Fibroblast of lung (primary cell): ENCODE measurements at regions not wholly inside any gene's neighbourhood (a gene's known extent, or its start where the extent isn't known, plus 50 kb on each side); places are given as distances from the start of the nearest gene placed in this dataset.

Experiments
- DNase-seq, 2 donors: peaks; one replicate each; pipeline versions ENCODE4 v3.0.0 to v3.0.0-alpha.2; 2010; ENCODE audit warnings: low read depth in 2 of 2
- H2AFZ ChIP-seq: 2 replicates; pipeline ENCODE4 v1.5.1; 2012; ENCODE audit warnings: low read length, control low read depth, inconsistent platforms
- H3K27ac ChIP-seq: 2 replicates; pipeline ENCODE4 v1.5.1; 2011; ENCODE audit warnings: low read length, control low read depth; ENCODE audit not compliant: insufficient read depth
- H3K27me3 ChIP-seq: 2 replicates; pipeline ENCODE4 v1.5.1; 2011; ENCODE audit warnings: mild to moderate bottlenecking, low read length; ENCODE audit not compliant: control insufficient read depth, insufficient read depth
- H3K36me3 ChIP-seq: 2 replicates; pipeline ENCODE4 v1.5.1; 2011; ENCODE audit warnings: low read length; ENCODE audit not compliant: control insufficient read depth, insufficient read depth
- H3K4me1 ChIP-seq: 2 replicates; pipeline ENCODE4 v1.5.1; 2011; ENCODE audit warnings: low read length; ENCODE audit not compliant: control insufficient read depth, insufficient read depth; ENCODE audit errors: extremely low read depth
- H3K4me2 ChIP-seq: 2 replicates; pipeline ENCODE4 v1.5.1; 2011; ENCODE audit warnings: low read length, control low read depth; ENCODE audit not compliant: insufficient read depth; ENCODE audit errors: extremely low read depth
- H3K4me3 ChIP-seq, 4 experiments: fragments of 200-600 bp in 1 of 4; sonication (generic) in 1 of 4; replicated peaks in 1 of 4; 2 replicates each; pipeline ENCODE4 v1.5.1; 2011 to 2016; ENCODE audit warnings: low read length in 4 of 4, low read depth in 3 of 4, mild to moderate bottlenecking in 3 of 4, control low read depth in 2 of 4, inconsistent platforms in 1 of 4, mixed read lengths in 1 of 4; ENCODE audit not compliant: insufficient read depth in 1 of 4; ENCODE audit errors: control extremely low read depth in 1 of 4
- H3K79me2 ChIP-seq: 2 replicates; pipeline ENCODE4 v1.5.1; 2012; ENCODE audit warnings: mild to moderate bottlenecking, low read length, inconsistent platforms; ENCODE audit not compliant: control insufficient read depth, insufficient read depth
- H3K9ac ChIP-seq: 2 replicates; pipeline ENCODE4 v1.5.1; 2011; ENCODE audit warnings: mild to moderate bottlenecking, low read length, control low read depth; ENCODE audit not compliant: insufficient read depth
- H3K9me3 ChIP-seq: 2 replicates; pipeline ENCODE4 v1.5.1; 2012; ENCODE audit warnings: low read depth, low read length; ENCODE audit not compliant: control insufficient read depth, insufficient read depth
- H4K20me1 ChIP-seq: 2 replicates; pipeline ENCODE4 v1.5.1; 2011; ENCODE audit warnings: low read length; ENCODE audit not compliant: control insufficient read depth, insufficient read depth; ENCODE audit errors: extremely low read depth
- CTCF ChIP-seq, 2 donors: IDR thresholded peaks in 1 of 2; conservative IDR thresholded peaks in 1 of 2; 1 replicate in 1 of 2; 2 replicates in 1 of 2; pipeline ENCODE4 v1.5.1; 2011 to 2012; ENCODE audit warnings: low read length in 2 of 2, control low read depth in 1 of 2, inconsistent platforms in 1 of 2, low read depth in 1 of 2, mild to moderate bottlenecking in 1 of 2
- EZH2 ChIP-seq: IDR thresholded peaks from 2 replicates; pipeline ENCODE4 v1.5.1; 2012; ENCODE audit warnings: low read length, control low read depth, mild to moderate bottlenecking; ENCODE audit errors: missing control alignments

GRCh38 chr1:4140821-4141220 is 240.7 kb upstream of the C1orf174 start:
- H2AFZ ChIP-seq = no peak overlapping the region
- no peaks in the 10 kb centered on the region for H3K4me1 ChIP-seq
- H4K20me1 ChIP-seq = no peaks in the 10 kb centered on the region
- no peaks in the 10 kb centered on the region for H3K79me2 ChIP-seq
- no peak overlapping the region for H3K27ac ChIP-seq
- DNase-seq = no peak
- H3K9me3 ChIP-seq = no peaks in the 10 kb centered on the region
- H3K4me3 ChIP-seq = no peak overlapping the region
- no peak overlapping the region for H3K4me2 ChIP-seq
- H3K36me3 ChIP-seq = no peaks in the 10 kb centered on the region
- H3K27me3 ChIP-seq = no peaks in the 10 kb centered on the region
- H3K9ac ChIP-seq = no peak overlapping the region
- TF ChIP-seq CTCF (conservative IDR thresholded peaks at IDR 0.05 in 1 of 2, IDR thresholded peaks at IDR 0.05 in 1 of 2; ENCODE audit: low read depth in 1 of 2, low read length in 2 of 2) (no peak), EZH2 (no peak)

GRCh38 chr1:4144349-4144971 is 244.4 kb upstream of the C1orf174 start:
- Histone ChIP-seq H3K9ac (no peak overlapping the region), H3K9me3 (no peaks in the 10 kb centered on the region), H3K79me2 (no peaks in the 10 kb centered on the region), H3K4me3 (no peak overlapping the region), H3K27me3 (no peaks in the 10 kb centered on the region), H3K4me1 (no peaks in the 10 kb centered on the region), H2AFZ (no peak overlapping the region), H3K4me2 (no peak overlapping the region), H4K20me1 (no peaks in the 10 kb centered on the region), H3K27ac (no peak overlapping the region), H3K36me3 (no peaks in the 10 kb centered on the region)
- DNase-seq = no peak
- no peak for TF ChIP-seq EZH2

GRCh38 chr1:4146101-4146500 is 246.0 kb upstream of the C1orf174 start:
- no peaks in the 10 kb centered on the region for H3K79me2 ChIP-seq
- no peak overlapping the region for H3K4me3 ChIP-seq
- H3K9ac ChIP-seq = no peak overlapping the region
- H3K9me3 ChIP-seq = no peaks in the 10 kb centered on the region
- H3K36me3 ChIP-seq = no peaks in the 10 kb centered on the region
- no peak for DNase-seq
- H2AFZ ChIP-seq = no peak overlapping the region
- H3K27me3 ChIP-seq = no peaks in the 10 kb centered on the region
- no peak overlapping the region for H3K4me2 ChIP-seq
- no peaks in the 10 kb centered on the region for H3K4me1 ChIP-seq
- H4K20me1 ChIP-seq = no peaks in the 10 kb centered on the region
- TF ChIP-seq EZH2 (no peak), CTCF (conservative IDR thresholded peaks at IDR 0.05 in 1 of 2, IDR thresholded peaks at IDR 0.05 in 1 of 2; ENCODE audit: low read depth in 1 of 2, low read length in 2 of 2) (no peak)
- no peak overlapping the region for H3K27ac ChIP-seq
